GM18907 (cell line): ENCODE measurements at regions not wholly inside any gene's neighbourhood (a gene's known extent, or its start where the extent isn't known, plus 50 kb on each side); places are given as distances from the start of the nearest gene placed in this dataset.
"Not testable (repeated sequence)": the region's sequence is repeated elsewhere in the genome, so short reads cannot be mapped to it uniquely, and the experiment has no call there.

Source experiments
- ATAC-seq: cut with Tn5 transposase; IDR thresholded peaks from one replicate; pipeline ENCODE4 v1.9.1; 2021; ENCODE audit warnings: mild to moderate bottlenecking, moderate library complexity; ENCODE audit not compliant: unreplicated experiment

DNA sequence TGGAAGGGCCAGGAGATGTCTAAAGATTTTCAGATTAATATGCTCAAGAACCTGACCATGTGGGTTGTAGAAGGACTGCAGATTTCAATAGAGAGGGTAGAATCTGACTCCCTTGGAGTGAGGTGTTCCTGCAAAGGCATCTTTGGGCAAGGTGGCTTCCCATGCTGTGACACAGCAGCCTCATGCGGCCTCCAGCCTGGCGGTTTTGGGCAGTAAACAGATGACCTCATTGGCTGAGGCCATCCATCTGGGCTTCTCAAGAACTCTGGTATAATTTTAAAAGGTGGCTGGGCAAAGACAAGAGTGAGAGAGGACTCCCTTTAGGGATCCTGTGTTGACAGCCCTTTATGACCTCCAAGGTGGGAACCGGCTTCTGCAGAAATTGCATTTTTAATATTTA is 90.3 kb upstream of the ERCC6L2 start:
- no peak for ATAC-seq

DNA sequence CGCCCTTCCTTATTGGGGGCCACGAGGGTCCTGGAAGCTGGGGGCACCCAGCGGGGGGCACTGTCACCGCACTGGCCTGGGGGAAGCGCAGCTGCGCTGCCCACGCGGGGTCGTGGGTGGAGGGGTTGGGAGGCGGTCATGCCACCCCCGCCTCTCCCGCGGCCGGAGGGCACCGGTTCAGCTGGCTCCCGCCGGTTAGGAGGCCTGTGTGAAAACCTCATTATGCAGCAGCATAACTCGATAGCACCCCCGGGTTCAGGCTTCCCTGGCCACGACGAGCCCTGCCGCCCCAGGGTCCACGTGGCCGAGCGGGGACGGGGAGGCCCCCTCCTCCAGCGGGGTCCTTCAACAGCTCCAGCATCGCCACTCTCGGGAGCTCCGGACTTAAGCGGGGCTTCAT is 91.2 kb upstream of the ERCC6L2 start:
- ATAC-seq = no peak

DNA sequence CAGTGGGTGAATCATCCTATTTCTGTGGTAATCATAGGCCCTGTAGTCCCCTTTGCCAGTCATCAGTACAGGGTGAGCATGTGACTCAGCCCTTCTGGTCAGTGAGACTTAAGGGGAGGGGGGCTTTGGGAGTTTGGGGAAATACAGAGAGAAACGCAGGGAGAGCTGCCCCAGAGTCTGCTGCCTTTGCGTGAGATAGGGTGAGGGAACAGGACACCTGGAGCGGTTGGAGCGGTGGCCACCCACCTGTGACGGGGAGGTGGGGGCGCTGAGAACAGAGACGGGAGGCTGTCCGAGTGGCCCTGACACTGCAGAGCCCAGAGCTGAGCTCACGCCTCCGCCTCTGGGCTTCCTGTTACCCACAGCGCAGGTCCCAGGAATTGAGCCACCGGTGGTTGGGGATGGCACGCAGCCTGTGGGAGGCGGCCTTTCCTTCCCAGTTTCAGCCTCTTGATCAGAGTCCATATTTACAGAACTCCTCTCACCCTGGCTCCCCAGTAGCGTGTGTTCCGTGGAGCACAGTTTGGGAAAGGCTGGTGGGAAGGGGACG is 92.0 kb upstream of the ERCC6L2 start:
- ATAC-seq = no peak

- ATAC-seq = no peak
These were observed 94.7 kb upstream of the ERCC6L2 start for GRCh38 chr9:95780751-95781150.

GRCh38 chr9:95780121-95780520 is 95.4 kb upstream of the ERCC6L2 start:
- ATAC-seq = no peak

GRCh38 chr9:95779597-95779996 is 95.9 kb upstream of the ERCC6L2 start:
- not testable (repeated sequence) for ATAC-seq

DNA sequence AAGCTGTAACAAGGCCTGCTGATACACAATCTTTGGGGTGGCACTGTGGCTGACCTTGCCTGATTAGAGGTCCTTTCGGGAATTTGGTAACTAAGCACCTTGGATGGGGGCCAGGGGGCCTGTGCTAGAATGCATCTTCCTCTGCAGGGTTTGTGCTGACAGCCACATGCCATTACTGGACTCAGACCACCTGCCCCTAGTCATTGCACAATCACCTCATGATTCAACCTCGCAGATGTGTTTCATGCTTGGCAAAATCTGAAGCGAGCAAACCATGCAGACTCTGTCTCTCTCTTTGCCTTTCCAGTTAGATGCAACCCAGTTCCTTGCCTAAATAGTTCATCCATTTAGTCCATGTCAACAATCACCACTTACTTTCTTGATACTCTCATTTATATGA is 96.5 kb upstream of the ERCC6L2 start:
- no peak for ATAC-seq

GRCh38 chr9:95777136-95777535 is 98.4 kb upstream of the ERCC6L2 start:
- ATAC-seq = no peak

GRCh38 chr9:95776176-95776575 is 99.3 kb upstream of the ERCC6L2 start:
- no peak for ATAC-seq

DNA sequence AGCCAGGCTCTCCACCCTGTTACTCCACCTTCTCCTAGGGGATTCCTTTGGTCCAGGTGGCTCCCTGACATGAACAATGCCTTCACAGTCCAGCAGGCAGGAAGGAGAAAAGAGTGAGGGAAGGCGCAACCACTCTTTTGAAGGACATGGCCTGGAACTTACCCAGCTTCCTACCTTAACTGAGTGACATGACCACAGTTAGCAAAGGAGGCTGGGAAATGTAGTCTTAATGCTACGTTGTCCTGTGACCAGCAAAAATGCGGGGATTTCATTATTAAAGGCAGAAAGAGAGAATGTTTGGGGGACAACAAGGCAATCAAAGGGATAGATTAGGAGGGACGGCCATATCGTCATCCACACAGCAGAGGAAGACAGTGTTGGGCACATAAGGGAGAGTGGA is 100.3 kb upstream of the ERCC6L2 start:
- ATAC-seq = no peak

DNA sequence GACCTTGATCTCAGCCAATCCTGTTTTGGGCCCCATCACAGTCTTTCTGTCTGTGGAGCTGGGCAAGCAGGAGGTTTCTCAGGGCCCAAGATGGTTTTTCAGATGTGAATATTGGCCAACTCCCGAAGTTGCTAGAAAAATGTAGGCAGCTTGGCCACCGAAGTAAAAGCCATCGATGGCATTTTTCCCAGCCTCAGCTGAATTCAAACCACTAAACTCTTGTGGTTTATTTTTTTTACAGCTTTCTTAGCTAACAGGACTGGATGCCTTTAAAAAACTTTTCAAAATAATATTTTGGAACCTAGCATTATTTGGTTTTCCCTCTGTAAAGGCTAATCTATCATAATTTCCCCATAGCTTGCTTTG is 102.5 kb upstream of the ERCC6L2 start:
- ATAC-seq = no peak

DNA sequence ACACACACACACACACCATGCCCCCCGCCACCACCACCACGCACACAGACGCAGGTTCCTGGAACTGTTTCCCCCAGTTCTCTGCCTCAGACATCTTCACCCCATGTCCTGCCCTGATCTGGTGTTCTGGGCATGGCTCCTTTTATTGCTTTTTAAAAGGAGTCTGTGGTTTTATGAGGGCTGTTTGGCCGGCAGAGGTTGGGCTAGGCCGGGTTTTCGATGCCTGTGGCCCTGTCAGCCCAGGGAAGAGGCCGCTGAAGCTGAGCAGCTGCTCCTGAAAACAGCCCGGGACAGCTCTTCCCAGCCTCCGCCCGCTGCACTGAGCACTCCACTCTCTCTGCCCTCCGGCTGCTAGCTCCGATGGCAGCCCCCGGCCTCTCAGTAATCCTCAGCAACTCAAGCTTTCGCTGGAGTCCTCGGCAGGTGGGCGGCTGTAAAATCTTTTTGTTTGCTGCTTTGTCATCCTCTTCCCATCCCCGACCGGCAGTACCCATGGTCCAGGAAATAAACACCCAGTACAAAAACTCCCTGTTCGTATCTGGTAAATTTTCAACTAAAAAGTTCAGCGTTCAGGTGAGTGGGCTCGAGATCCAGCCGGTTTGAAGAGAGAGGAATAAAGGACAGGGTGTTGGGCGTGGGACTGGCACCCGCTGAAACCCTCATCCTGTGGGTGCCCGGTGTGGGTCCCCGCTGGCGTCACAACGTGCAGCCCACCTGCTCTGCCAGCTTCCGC is 103.0 kb upstream of the ERCC6L2 start:
- ATAC-seq = no peak

DNA sequence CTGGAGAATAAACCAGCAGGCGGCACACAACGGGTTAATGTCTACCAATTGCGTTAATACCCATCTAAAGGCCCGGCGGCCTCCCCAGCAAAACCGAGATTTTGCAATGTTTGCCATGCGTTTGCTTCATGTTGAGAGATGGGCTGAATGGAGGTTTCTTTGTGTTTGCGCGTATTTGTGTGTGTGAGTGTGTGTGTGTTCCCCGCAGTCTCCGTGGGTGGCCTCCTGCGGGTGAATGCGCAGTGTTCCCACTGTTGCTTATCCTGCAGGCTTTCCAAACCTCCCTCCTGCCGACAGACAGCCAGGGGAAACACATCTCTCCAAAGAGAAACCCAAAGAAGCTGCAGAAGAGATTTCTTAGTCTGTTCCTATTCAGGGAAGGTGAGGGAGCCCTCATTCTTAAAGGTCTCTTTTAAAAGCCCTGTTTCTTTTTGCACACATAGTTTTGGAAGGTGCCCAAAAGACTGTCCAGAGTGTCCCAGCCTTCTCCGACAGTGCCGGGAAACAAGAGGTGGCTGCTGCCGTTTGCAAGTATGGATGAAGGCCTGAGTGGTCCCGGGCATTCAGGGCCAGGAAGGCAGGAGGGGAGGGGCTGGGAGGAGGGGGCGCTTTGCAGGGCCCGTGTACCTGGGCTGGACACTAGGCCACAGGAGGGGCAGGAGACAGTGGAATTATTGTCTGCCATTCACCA is 103.8 kb upstream of the ERCC6L2 start:
- no peak for ATAC-seq

DNA sequence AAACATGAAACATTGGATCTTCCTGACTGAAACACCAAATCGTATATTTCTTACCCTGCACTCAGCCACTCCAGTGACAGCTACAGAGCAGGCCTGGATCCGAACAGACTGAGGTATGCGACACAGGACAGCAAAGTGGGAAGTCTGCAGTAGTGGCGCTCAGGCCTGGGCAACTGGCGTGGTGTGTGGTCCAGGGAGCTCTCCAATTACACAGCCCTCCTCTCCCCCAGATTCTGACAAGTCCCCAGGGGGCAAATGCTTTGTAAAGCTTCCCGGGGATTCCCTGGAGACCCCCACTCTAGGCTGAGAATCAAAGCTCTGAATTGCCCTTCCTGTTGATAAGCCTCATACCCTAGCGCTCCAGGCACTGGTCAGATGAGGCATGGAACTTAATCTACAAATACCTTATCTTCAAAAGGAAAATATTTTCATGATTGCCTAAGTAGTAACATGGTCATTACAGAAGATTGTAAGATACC is 104.8 kb upstream of the ERCC6L2 start:
- no peak for ATAC-seq

- no peak for ATAC-seq
These were observed 105.5 kb upstream of the ERCC6L2 start for GRCh38 chr9:95769909-95770433.

GRCh38 chr9:95769473-95769872 is 106.0 kb upstream of the ERCC6L2 start:
- no peak for ATAC-seq

GRCh38 chr9:95766906-95767305 is 108.6 kb upstream of the ERCC6L2 start:
- no peak for ATAC-seq

GRCh38 chr9:95764533-95765319 is 110.8 kb upstream of the ERCC6L2 start:
- no peak for ATAC-seq

DNA sequence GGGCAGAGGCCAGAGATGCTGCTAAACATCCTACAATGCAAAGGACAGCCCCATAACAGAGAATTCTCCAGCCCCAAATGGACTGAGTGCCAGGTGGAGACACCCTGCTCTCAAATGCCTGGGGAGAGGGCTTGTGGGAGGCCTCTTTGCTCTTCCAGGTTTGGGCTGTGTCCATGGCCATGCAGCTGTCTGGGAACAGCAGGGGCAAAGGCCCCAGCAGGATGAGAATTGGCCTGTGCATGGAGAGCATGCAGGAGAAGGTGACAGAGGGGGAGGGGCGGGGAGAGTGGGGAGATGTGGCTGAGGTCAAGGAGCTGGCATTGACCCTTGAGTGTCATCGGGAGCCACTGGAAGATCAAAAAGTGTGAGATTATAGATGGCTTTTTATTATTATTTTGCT is 111.5 kb upstream of the ERCC6L2 start:
- no peak for ATAC-seq

DNA sequence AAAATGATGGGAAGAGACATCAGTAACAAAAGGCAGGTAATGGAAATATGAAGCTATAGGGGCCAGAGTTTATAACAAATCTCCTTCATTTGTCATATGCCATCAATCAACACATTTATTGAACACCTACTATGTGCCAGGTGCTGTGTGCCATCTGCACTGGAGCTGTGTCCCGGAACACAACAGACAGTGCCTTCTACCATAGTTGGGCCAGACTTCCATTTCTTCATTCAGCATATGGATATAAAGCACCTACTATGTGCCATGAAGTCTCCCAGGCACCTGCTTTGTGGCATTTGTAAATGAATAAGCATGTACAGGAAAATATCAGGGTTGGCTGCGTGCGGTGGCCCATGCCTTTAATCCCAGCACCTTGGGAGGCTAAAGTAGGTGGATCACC is 112.5 kb upstream of the ERCC6L2 start:
- no peak for ATAC-seq

DNA sequence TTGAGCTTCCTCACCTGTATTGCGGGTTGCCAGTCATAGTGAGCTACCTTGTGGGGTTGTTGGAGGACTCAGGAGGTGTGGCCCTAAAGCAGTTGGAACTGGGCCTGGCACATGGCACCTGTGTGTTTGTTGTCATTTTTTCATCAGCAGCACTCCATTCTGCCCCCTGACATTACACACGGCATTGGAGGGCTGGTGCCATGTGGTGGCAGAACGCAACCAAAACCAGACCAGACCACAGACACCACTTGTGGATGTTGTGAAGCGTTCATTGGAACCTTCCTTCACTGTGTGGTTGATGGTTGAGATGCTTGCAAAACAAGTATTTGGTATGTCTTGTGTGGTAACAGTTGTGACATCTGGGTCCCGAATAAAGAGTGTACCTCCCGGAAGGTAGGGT is 113.2 kb upstream of the ERCC6L2 start:
- ATAC-seq = no peak
